Neural progenitor cell (in vitro differentiated cells): ENCODE measurements at regions not wholly inside any gene's neighbourhood (a gene's known extent, or its start where the extent isn't known, plus 50 kb on each side); places are given as distances from the start of the nearest gene placed in this dataset.

Source experiments
- DNase-seq: peaks from one replicate; pipeline ENCODE4 v3.0.0-alpha.2; 2016; ENCODE audit warnings: low spot score
- H2AFZ ChIP-seq: fragments of 200-600 bp; sonication (generic); replicated peaks from 2 replicates; pipeline ENCODE4 v1.6.1; 2016; ENCODE audit warnings: antibody characterized with exemption
- H3F3A ChIP-seq: fragments of 200-600 bp; sonication (generic); 2 replicates; pipeline ENCODE4 v1.6.1; 2016; ENCODE audit warnings: antibody characterized with exemption, low read depth
- H3K27ac ChIP-seq: fragments of 200-600 bp; sonication (generic); 2 replicates; pipeline ENCODE4 v1.5.1; 2016; ENCODE audit warnings: mild to moderate bottlenecking
- H3K27me3 ChIP-seq: fragments of 200-600 bp; sonication (generic); 2 replicates; pipeline ENCODE4 v1.6.1; 2016; ENCODE audit warnings: mild to moderate bottlenecking, moderate library complexity
- H3K36me3 ChIP-seq: fragments of 200-600 bp; sonication (generic); 2 replicates; pipeline ENCODE4 v1.5.1; 2016
- H3K4me1 ChIP-seq: fragments of 200-600 bp; sonication (generic); 2 replicates; pipeline ENCODE4 v1.6.1; 2016; ENCODE audit warnings: mixed run types
- H3K4me2 ChIP-seq: fragments of 200-600 bp; sonication (generic); 2 replicates; pipeline ENCODE4 v1.6.1; 2016
- H3K4me3 ChIP-seq: fragments of 200-600 bp; sonication (generic); 2 replicates; pipeline ENCODE4 v1.5.1; 2016
- H3K79me2 ChIP-seq: fragments of 200-600 bp; sonication (generic); 2 replicates; pipeline ENCODE4 v1.6.1; 2016; ENCODE audit warnings: low read depth
- H3K9ac ChIP-seq: fragments of 200-600 bp; sonication (generic); 2 replicates; pipeline ENCODE4 v1.6.1; 2016
- H3K9me3 ChIP-seq: fragments of 200-600 bp; sonication (generic); 2 replicates; pipeline ENCODE4 v1.5.1; 2016; ENCODE audit warnings: low read depth
- H4K20me1 ChIP-seq: fragments of 200-600 bp; sonication (generic); 2 replicates; pipeline ENCODE4 v1.6.1; 2016; ENCODE audit warnings: low read depth
- H3K27ac Mint-ChIP-seq: 3 replicates; pipeline ENCODE4 v1.8.0; 2021; ENCODE audit warnings: mixed read lengths
- H3K27me3 Mint-ChIP-seq: 2 replicates; pipeline ENCODE4 v1.8.0; 2022; ENCODE audit warnings: low read depth, mild to moderate bottlenecking, inconsistent platforms, moderate library complexity, mixed read lengths; ENCODE audit not compliant: insufficient read depth
- H3K36me3 Mint-ChIP-seq: 3 replicates; pipeline ENCODE4 v1.8.0; 2021; ENCODE audit warnings: mixed read lengths
- H3K4me1 Mint-ChIP-seq: 3 replicates; pipeline ENCODE4 v1.8.0; 2021; ENCODE audit warnings: mixed read lengths
- H3K4me3 Mint-ChIP-seq: 3 replicates; pipeline ENCODE4 v1.8.0; 2021; ENCODE audit warnings: mild to moderate bottlenecking, moderate library complexity, mixed read lengths
- H3K9me3 Mint-ChIP-seq: 3 replicates; pipeline ENCODE4 v1.8.0; 2020; ENCODE audit warnings: mixed read lengths
- EZH2 ChIP-seq: fragments of 200-600 bp; sonication (generic); IDR thresholded peaks from 2 replicates; pipeline ENCODE4 v1.6.1; 2017; ENCODE audit warnings: antibody characterized with exemption, mild to moderate bottlenecking, moderate library complexity
- EZH2phosphoT487 ChIP-seq: fragments of 200-600 bp; sonication (generic); IDR thresholded peaks from 2 replicates; pipeline ENCODE4 v1.6.1; 2017; ENCODE audit warnings: antibody characterized with exemption
- TF ChIP-seq, protein P1 (sequence below): fragments of 200-600 bp; sonication (generic); IDR thresholded peaks from 2 replicates; pipeline ENCODE4 v1.5.1; 2017; ENCODE audit warnings: antibody characterized with exemption, mild to moderate bottlenecking

DNA sequence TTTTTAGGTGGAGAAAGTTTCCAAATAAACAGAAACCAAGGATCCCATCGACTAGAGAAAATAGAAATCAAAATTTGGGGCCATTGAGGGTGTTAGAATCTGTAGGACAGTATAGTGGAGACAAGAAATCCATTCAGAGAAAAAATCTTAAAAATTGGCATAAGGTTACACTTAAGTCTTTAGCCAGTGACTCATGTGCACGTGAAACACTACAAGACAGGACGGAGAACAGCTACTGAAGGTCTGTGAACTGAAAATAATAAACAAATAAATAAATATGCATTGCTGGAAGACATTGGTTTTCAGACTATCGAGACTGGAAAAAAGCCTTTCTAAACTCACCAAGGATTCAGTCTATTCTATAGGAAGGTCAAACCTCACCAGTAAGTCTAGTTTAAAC is 1955.5 kb downstream of the MAT2B start:
- H3K9me3 ChIP-seq, result no peaks in the 10 kb centered on the region

DNA sequence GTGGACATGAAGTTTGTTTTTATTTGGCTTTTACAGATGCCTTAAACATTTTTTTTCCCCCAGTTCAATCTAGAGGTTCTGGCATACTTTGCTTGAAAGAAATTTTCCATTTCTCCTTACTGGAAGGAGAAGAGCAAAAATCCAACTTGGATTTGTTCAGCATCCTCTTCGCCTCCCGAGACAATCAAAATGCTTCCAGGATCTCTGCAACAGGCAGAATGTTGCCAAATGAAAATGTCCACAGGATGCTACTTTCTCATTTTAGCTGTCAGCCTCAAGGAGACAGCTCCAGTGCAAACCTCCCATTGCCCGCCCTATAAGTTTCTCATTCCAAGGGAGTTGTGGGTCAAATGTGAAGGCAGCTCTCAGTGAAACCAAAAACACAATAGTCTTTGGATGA is 1972.1 kb downstream of the MAT2B start:
- Mint-ChIP-seq H3K4me1 (peaks cover 3% of the 10 kb centered on the region), H3K36me3 (no peaks in the 10 kb centered on the region), H3K9me3 (no peaks in the 10 kb centered on the region), H3K4me3 (no peak overlapping the region), H3K27me3 (no peaks in the 10 kb centered on the region), H3K27ac (no peak overlapping the region)
- H3K27ac ChIP-seq, result no peak overlapping the region
- no peak overlapping the region for H3K9ac ChIP-seq
- no peaks in the 10 kb centered on the region for H3K9me3 ChIP-seq
- H2AFZ ChIP-seq, result peak overlapping the region; percentile 7
- H3K4me3 ChIP-seq, result no peak overlapping the region
- H3K4me1 ChIP-seq, result peaks cover 19% of the 10 kb centered on the region
- DNase-seq, result no peak
- TF ChIP-seq EZH2, result no peak
- TF ChIP-seq EZH2phosphoT487, result no peak
- TF ChIP-seq, protein P1, sequence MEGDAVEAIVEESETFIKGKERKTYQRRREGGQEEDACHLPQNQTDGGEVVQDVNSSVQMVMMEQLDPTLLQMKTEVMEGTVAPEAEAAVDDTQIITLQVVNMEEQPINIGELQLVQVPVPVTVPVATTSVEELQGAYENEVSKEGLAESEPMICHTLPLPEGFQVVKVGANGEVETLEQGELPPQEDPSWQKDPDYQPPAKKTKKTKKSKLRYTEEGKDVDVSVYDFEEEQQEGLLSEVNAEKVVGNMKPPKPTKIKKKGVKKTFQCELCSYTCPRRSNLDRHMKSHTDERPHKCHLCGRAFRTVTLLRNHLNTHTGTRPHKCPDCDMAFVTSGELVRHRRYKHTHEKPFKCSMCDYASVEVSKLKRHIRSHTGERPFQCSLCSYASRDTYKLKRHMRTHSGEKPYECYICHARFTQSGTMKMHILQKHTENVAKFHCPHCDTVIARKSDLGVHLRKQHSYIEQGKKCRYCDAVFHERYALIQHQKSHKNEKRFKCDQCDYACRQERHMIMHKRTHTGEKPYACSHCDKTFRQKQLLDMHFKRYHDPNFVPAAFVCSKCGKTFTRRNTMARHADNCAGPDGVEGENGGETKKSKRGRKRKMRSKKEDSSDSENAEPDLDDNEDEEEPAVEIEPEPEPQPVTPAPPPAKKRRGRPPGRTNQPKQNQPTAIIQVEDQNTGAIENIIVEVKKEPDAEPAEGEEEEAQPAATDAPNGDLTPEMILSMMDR, result no peak
- no peaks in the 10 kb centered on the region for H3F3A ChIP-seq
- H3K79me2 ChIP-seq, result no peaks in the 10 kb centered on the region
- no peaks in the 10 kb centered on the region for H4K20me1 ChIP-seq
- H3K27me3 ChIP-seq, result no peaks in the 10 kb centered on the region
- H3K36me3 ChIP-seq, result no peaks in the 10 kb centered on the region
- no peak overlapping the region for H3K4me2 ChIP-seq

More for the DNA sequence above, 1955.5 kb downstream of the MAT2B start:
- H3K27ac Mint-ChIP-seq, result no peak overlapping the region
- H3K4me1 Mint-ChIP-seq, result peaks cover 5% of the 10 kb centered on the region
- H3K4me3 ChIP-seq, result no peak overlapping the region
- no peaks in the 10 kb centered on the region for H3F3A ChIP-seq
- no peaks in the 10 kb centered on the region for H3K36me3 ChIP-seq
- H3K4me1 ChIP-seq, result no peaks in the 10 kb centered on the region
- H3K36me3 Mint-ChIP-seq, result no peaks in the 10 kb centered on the region
- H3K9me3 Mint-ChIP-seq, result no peaks in the 10 kb centered on the region
- no peak for DNase-seq
- H3K4me3 Mint-ChIP-seq, result no peak overlapping the region
- no peak overlapping the region for H3K27ac ChIP-seq
- H2AFZ ChIP-seq, result no peak overlapping the region
- no peaks in the 10 kb centered on the region for H3K79me2 ChIP-seq
- H3K27me3 ChIP-seq, result no peaks in the 10 kb centered on the region
- H3K9ac ChIP-seq, result no peak overlapping the region
- H3K27me3 Mint-ChIP-seq, result peaks cover 3% of the 10 kb centered on the region
- H3K4me2 ChIP-seq, result no peak overlapping the region
- no peaks in the 10 kb centered on the region for H4K20me1 ChIP-seq
- TF ChIP-seq EZH2, result no peak

DNA sequence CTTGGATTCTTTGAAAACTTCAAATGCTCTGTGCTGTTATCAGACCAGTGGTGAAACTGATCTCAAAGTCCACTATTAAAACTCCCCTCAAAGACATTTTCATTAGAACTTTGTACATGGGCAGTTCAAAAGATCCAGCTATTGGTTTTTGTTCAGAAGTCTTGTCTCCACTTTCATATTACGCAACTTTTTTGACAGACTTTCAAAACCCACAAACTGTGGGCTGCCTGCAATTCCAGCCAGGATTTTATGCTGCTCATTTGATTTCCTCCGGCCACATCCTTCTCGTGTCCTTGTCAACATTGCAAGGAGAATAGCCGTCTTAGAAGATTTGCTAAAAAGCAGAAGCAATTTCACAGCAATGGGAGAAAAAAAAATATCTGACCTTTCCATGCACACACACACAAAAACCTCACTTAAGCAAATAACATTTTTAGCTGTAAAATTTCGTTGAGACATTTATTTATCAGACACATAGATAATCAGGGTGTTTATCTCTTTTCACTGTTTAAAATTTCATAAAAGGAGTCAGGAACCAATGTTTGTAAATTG is 1990.5 kb downstream of the MAT2B start:
- Mint-ChIP-seq H3K27me3 (no peaks in the 10 kb centered on the region), H3K4me1 (peaks cover 13% of the 10 kb centered on the region), H3K27ac (no peak overlapping the region), H3K36me3 (peaks cover 3% of the 10 kb centered on the region), H3K9me3 (no peaks in the 10 kb centered on the region), H3K4me3 (no peak overlapping the region)
- no peak overlapping the region for H2AFZ ChIP-seq
- no peaks in the 10 kb centered on the region for H3K9me3 ChIP-seq
- H3K9ac ChIP-seq, result no peak overlapping the region
- H3K36me3 ChIP-seq, result no peaks in the 10 kb centered on the region
- TF ChIP-seq, protein P1, result no peak
- TF ChIP-seq EZH2phosphoT487 (no peak), EZH2 (no peak)
- no peaks in the 10 kb centered on the region for H3K27me3 ChIP-seq
- H3K79me2 ChIP-seq, result no peaks in the 10 kb centered on the region
- no peaks in the 10 kb centered on the region for H3F3A ChIP-seq
- no peaks in the 10 kb centered on the region for H4K20me1 ChIP-seq
- no peak overlapping the region for H3K27ac ChIP-seq
- no peak for DNase-seq
- no peaks in the 10 kb centered on the region for H3K4me1 ChIP-seq
- H3K4me2 ChIP-seq, result no peak overlapping the region
- no peak overlapping the region for H3K4me3 ChIP-seq

DNA sequence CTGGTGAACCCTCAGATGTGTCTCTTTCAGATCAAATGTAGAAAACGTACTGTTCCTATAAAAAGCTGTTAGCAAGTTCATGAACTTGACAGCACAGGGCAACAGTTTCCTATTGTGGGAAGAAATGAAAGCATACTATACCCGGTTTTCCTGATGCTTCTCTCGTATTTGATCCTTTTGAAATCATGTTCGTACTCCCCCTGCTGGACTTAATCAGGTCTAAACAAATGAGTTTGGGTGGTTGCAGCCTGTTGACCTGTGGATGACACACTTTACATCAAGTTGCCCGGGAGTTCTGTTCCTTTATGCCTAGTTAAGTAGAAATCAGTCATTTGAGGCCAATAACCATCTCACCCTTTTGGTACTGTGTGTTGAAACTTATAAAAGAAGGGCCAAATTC is 1992.3 kb downstream of the MAT2B start:
- Mint-ChIP-seq H3K36me3 (peaks cover 3% of the 10 kb centered on the region), H3K9me3 (no peaks in the 10 kb centered on the region), H3K4me3 (no peak overlapping the region), H3K27ac (no peak overlapping the region), H3K27me3 (no peaks in the 10 kb centered on the region), H3K4me1 (peaks cover 17% of the 10 kb centered on the region)
- Histone ChIP-seq H2AFZ (no peak overlapping the region), H3K36me3 (no peaks in the 10 kb centered on the region), H3K9ac (no peak overlapping the region), H3K4me2 (no peak overlapping the region), H4K20me1 (no peaks in the 10 kb centered on the region), H3K27ac (no peak overlapping the region), H3K4me3 (no peak overlapping the region), H3F3A (no peaks in the 10 kb centered on the region), H3K4me1 (no peaks in the 10 kb centered on the region), H3K79me2 (no peaks in the 10 kb centered on the region), H3K27me3 (no peaks in the 10 kb centered on the region), H3K9me3 (no peaks in the 10 kb centered on the region)
- no peak for TF ChIP-seq EZH2
- TF ChIP-seq, protein P1, result peak; percentile 51
- peak; percentile 46 for DNase-seq
